Adrenal gland (tissue), 9 donors: ENCODE measurements at regions not wholly inside any gene's neighbourhood (a gene's known extent, or its start where the extent isn't known, plus 50 kb on each side); places are given as distances from the start of the nearest gene placed in this dataset.

Source experiments
- DNase-seq, 7 donors: peaks; one replicate each; pipeline ENCODE4 v3.0.0-alpha.2; 2019 to 2020
- H3K27ac ChIP-seq, 5 donors: fragments of 200-600 bp; sonication (generic) in 4 of 5; 1 replicate in 3 of 5; 2 replicates in 2 of 5; pipeline versions ENCODE4 v1.5.1 to v1.8.0; 2016 to 2020; ENCODE audit warnings: mild to moderate bottlenecking in 1 of 5
- H3K27me3 ChIP-seq: fragments of 200-600 bp; 2 replicates; pipeline ENCODE4 v1.8.0; 2021
- H3K36me3 ChIP-seq, 2 donors: fragments of 200-600 bp; replicated peaks in 1 of 2; 1 replicate in 1 of 2; 2 replicates in 1 of 2; pipeline versions ENCODE4 v1.5.1 to v1.8.0; 2018 to 2022
- H3K4me1 ChIP-seq, 2 donors: fragments of 200-600 bp; replicated peaks in 1 of 2; 1 replicate in 1 of 2; 2 replicates in 1 of 2; pipeline versions ENCODE4 v1.5.1 to v1.8.0; 2018 to 2021
- H3K4me3 ChIP-seq, 4 donors: fragments of 200-600 bp; sonication (generic) in 3 of 4; one replicate each; pipeline ENCODE4 v1.5.1; 2016 to 2018
- H3K9me3 ChIP-seq, 3 donors: fragments of 200-600 bp; sonication (generic) in 1 of 3; replicated peaks in 1 of 3; 1 replicate in 2 of 3; 2 replicates in 1 of 3; pipeline versions ENCODE4 v1.5.1 to v1.8.0; 2016 to 2021
- CTCF ChIP-seq, 6 experiments: fragments of 450-650 bp in 4 of 6; fragments of 200-600 bp in 2 of 6; sonication (generic) in 1 of 6; IDR thresholded peaks; 1 replicate in 5 of 6; 2 replicates in 1 of 6; pipeline versions ENCODE4 v1.5.1 to v1.8.0; 2016 to 2021; ENCODE audit warnings: antibody characterized with exemption in 6 of 6, mild to moderate bottlenecking in 2 of 6, moderate library complexity in 1 of 6
- POLR2A ChIP-seq, 2 donors: fragments of 450-650 bp; IDR thresholded peaks; one replicate each; pipeline ENCODE4 v1.6.1; 2017; ENCODE audit warnings: antibody characterized with exemption in 2 of 2, mild to moderate bottlenecking in 2 of 2, moderate library complexity in 1 of 2
- WGBS, 4 donors: extraction: QIAGEN DNeasy Blood & Tissue Kit in 2 of 4; methylation state at CpG; one replicate each; pipeline versions ENCODE4 v1.1.5 to v1.1.7; 2013 to 2017; 5-methylcytosine and 5-hydroxymethylcytosine counted together
- intact Hi-C, 2 donors: fragments of 100-400 bp; cut with DNase I; formaldehyde crosslinking; loops; one replicate each; pipeline versions ENCODE4 v1.14.1 to v1.15.0; 2022 to 2023
- donor health status: healthy with polysubstance abuse.
- donor health status: Bipolar disorder and iron deficiency.
- donor health status: DM: yes; HTN: yes; CAD: no.
- donor health status: DM: no; HTN: no; CAD: no.
- donor health status: DM: no; HTN: no; CAD: no.

- Histone ChIP-seq H3K27me3 (peaks cover 4% of the 10 kb centered on the region), H3K27ac (peak overlapping the region in 1 of 5 donors; percentile 80)
These were observed 107.1 kb upstream of the ADRA2C start for GRCh38 chr4:3659131-3659530.

GRCh38 chr4:3658530-3658913 lies 107.7 kb upstream of the ADRA2C start:
- Histone ChIP-seq H3K4me1 (no peaks in the 10 kb centered on the region), H3K4me3 (no peak overlapping the region), H3K27me3 (peaks cover 9% of the 10 kb centered on the region), H3K36me3 (no peaks in the 10 kb centered on the region), H3K9me3 (no peaks in the 10 kb centered on the region), H3K27ac (peak overlapping the region in 1 of 5 donors; percentile 80)
- TF ChIP-seq POLR2A (IDR thresholded peaks at IDR 0.05) (no peak), CTCF (IDR thresholded peaks at IDR 0.05) (no peak)
- DNase-seq, result no peak
- intact Hi-C loops, result no loop called here
- 46 to 63% (median 57%) methylated on average over 6 to 12 of the region's 12 CpGs for WGBS, 4 donors

More at GRCh38 chr4:3659131-3659530, 107.1 kb upstream of the ADRA2C start:
- no peak for DNase-seq
- TF ChIP-seq POLR2A (IDR thresholded peaks at IDR 0.05) (no peak), CTCF (IDR thresholded peaks at IDR 0.05) (no peak)
- Histone ChIP-seq H3K36me3 (no peaks in the 10 kb centered on the region), H3K4me1 (no peaks in the 10 kb centered on the region), H3K4me3 (no peak overlapping the region), H3K9me3 (no peaks in the 10 kb centered on the region)
- 73 to 84% (median 77%) methylated on average over 5 to 9 of the region's 9 CpGs for WGBS, 4 donors
- intact Hi-C loops, result no loop called here

- H3K36me3 ChIP-seq, result no peaks in the 10 kb centered on the region
- no peaks in the 10 kb centered on the region for H3K9me3 ChIP-seq
- WGBS, 4 donors, result 47 to 61% (median 54%) methylated on average over 9 to 20 of the region's 20 CpGs
- intact Hi-C loops, result no loop called here
- TF ChIP-seq CTCF (IDR thresholded peaks at IDR 0.05) (peak in 1 of 6 experiments; percentile 25), POLR2A (IDR thresholded peaks at IDR 0.05) (no peak)
- peak in 6 of 7 donors; percentile 16 to 67 (median 34) for DNase-seq
- H3K27ac ChIP-seq, result peak overlapping the region in 1 of 5 donors; percentile 80
- no peaks in the 10 kb centered on the region for H3K4me1 ChIP-seq
- no peak overlapping the region for H3K4me3 ChIP-seq
- peaks cover 11% of the 10 kb centered on the region for H3K27me3 ChIP-seq
These were observed 108.2 kb upstream of the ADRA2C start for GRCh38 chr4:3657902-3658529.

DNA sequence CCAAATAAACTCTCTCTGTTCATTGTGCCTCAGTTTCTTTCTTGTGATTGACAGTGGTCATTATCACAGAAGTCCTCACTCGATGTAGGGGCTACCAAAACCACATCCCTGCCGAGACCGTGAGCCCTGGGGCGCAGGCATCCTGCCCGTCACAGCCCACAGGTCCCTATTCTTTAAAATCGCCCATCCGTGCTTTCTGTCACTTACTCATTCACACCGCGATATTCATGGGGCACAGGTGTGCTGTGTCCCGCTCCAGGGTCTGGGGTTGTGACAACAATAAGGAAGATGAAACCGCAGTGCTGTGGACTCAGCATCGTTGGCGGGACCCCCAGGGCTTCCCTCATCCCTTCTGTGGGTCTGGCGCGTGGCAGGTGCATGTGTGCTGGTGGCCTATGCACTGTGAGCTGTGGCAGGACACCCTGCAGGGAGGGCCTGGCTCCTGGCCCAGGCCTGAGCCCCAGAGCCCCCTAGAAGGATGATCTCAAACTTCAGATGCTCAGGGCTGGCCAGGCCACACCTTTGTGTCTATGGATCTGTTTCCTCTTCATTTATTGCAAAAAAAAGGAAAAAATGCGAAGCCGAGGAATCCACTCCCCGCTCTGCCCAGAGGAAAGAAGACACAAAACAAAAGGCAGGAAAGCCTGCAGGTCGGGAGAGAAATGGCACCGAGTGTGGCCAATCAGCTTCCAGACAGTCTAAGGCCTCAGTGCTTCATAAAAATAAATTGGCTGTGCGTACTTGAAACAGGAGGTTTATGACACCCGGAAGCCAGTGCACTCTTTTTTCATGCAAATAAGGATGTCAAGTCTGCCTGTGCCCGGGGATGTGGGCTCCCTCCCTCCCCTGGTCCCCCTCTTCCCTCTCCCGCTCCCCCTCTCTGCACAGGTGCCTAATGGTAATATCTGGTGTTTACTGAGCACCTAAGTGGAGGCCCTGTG lies 109.5 kb upstream of the ADRA2C start:
- peak overlapping the region in 1 of 5 donors; percentile 84 for H3K27ac ChIP-seq
- DNase-seq, result no peak
- no peaks in the 10 kb centered on the region for H3K9me3 ChIP-seq
- no peak overlapping the region for H3K4me3 ChIP-seq
- WGBS, 4 donors, result 74 to 76% (median 76%) methylated on average over 22 to 24 of the region's 24 CpGs
- intact Hi-C loops, result no loop called here
- peaks cover 11% of the 10 kb centered on the region for H3K27me3 ChIP-seq
- H3K4me1 ChIP-seq, result no peaks in the 10 kb centered on the region
- no peak for TF ChIP-seq CTCF (IDR thresholded peaks at IDR 0.05)
- no peak for TF ChIP-seq POLR2A (IDR thresholded peaks at IDR 0.05)
- no peaks in the 10 kb centered on the region for H3K36me3 ChIP-seq
